Type B pancreatic cell (in vitro differentiated cells): ENCODE measurements at regions not wholly inside any gene's neighbourhood (a gene's known extent, or its start where the extent isn't known, plus 50 kb on each side); places are given as distances from the start of the nearest gene placed in this dataset.

Experiments used
- DNase-seq: peaks from one replicate; pipeline ENCODE4 v3.0.0; 2021; ENCODE audit warnings: mixed read lengths; ENCODE audit not compliant: unreplicated experiment; ENCODE audit errors: extremely low spot score
- H3K27ac Mint-ChIP-seq: 2 replicates; pipeline ENCODE4 v1.8.0; 2021; ENCODE audit warnings: mild to moderate bottlenecking, mixed read lengths
- H3K27me3 Mint-ChIP-seq: 2 replicates; pipeline ENCODE4 v1.8.0; 2021; ENCODE audit warnings: mixed read lengths
- H3K36me3 Mint-ChIP-seq: 2 replicates; pipeline ENCODE4 v1.8.0; 2021; ENCODE audit warnings: mixed read lengths
- H3K4me1 Mint-ChIP-seq: one replicate; pipeline ENCODE4 v1.8.0; 2021; ENCODE audit warnings: mixed read lengths; ENCODE audit not compliant: unreplicated experiment
- H3K4me3 Mint-ChIP-seq: 2 replicates; pipeline ENCODE4 v1.8.0; 2021; ENCODE audit warnings: mild to moderate bottlenecking, mixed read lengths
- H3K9me3 Mint-ChIP-seq: 2 replicates; pipeline ENCODE4 v1.8.0; 2021; ENCODE audit warnings: mixed read lengths
- TF ChIP-seq, protein P1 (sequence below): fragments of 200-600 bp; sonication (generic); conservative IDR thresholded peaks from 2 replicates; pipeline ENCODE4 v1.5.0; 2021; ENCODE audit warnings: antibody characterized with exemption, mild to moderate bottlenecking

- no peak for DNase-seq
- H3K27ac Mint-ChIP-seq = no peak overlapping the region
- no peaks in the 10 kb centered on the region for H3K4me1 Mint-ChIP-seq
- TF ChIP-seq, protein P1, sequence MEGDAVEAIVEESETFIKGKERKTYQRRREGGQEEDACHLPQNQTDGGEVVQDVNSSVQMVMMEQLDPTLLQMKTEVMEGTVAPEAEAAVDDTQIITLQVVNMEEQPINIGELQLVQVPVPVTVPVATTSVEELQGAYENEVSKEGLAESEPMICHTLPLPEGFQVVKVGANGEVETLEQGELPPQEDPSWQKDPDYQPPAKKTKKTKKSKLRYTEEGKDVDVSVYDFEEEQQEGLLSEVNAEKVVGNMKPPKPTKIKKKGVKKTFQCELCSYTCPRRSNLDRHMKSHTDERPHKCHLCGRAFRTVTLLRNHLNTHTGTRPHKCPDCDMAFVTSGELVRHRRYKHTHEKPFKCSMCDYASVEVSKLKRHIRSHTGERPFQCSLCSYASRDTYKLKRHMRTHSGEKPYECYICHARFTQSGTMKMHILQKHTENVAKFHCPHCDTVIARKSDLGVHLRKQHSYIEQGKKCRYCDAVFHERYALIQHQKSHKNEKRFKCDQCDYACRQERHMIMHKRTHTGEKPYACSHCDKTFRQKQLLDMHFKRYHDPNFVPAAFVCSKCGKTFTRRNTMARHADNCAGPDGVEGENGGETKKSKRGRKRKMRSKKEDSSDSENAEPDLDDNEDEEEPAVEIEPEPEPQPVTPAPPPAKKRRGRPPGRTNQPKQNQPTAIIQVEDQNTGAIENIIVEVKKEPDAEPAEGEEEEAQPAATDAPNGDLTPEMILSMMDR = no peak
- H3K36me3 Mint-ChIP-seq = no peaks in the 10 kb centered on the region
- no peaks in the 10 kb centered on the region for H3K27me3 Mint-ChIP-seq
- no peak overlapping the region for H3K4me3 Mint-ChIP-seq
- H3K9me3 Mint-ChIP-seq = peaks cover 4% of the 10 kb centered on the region
Observed at GRCh38 chr1:224486801-224487583, 52.4 kb upstream of the WDR26 start.

GRCh38 chr1:224488806-224489499 is 54.4 kb upstream of the WDR26 start:
- Mint-ChIP-seq H3K4me1 (peaks cover 5% of the 10 kb centered on the region), H3K36me3 (no peaks in the 10 kb centered on the region), H3K27ac (no peak overlapping the region), H3K4me3 (no peak overlapping the region), H3K27me3 (no peaks in the 10 kb centered on the region), H3K9me3 (no peaks in the 10 kb centered on the region)
- TF ChIP-seq, protein P1 = no peak
- DNase-seq = no peak

GRCh38 chr1:224489534-224490365 is 55.2 kb upstream of the WDR26 start:
- TF ChIP-seq, protein P1 = no peak
- no peaks in the 10 kb centered on the region for H3K9me3 Mint-ChIP-seq

GRCh38 chr1:224490549-224491537 is 56.2 kb upstream of the WDR26 start:
- H3K9me3 Mint-ChIP-seq = no peaks in the 10 kb centered on the region
- no peak for DNase-seq
- no peak overlapping the region for H3K27ac Mint-ChIP-seq
- peaks cover 10% of the 10 kb centered on the region for H3K4me1 Mint-ChIP-seq
- H3K36me3 Mint-ChIP-seq = no peaks in the 10 kb centered on the region
- TF ChIP-seq, protein P1 = no peak
- no peaks in the 10 kb centered on the region for H3K27me3 Mint-ChIP-seq
- no peak overlapping the region for H3K4me3 Mint-ChIP-seq

More at GRCh38 chr1:224489534-224490365, 55.2 kb upstream of the WDR26 start:
- Mint-ChIP-seq H3K27ac (no peak overlapping the region), H3K4me3 (no peak overlapping the region), H3K27me3 (no peaks in the 10 kb centered on the region), H3K36me3 (no peaks in the 10 kb centered on the region), H3K4me1 (peaks cover 5% of the 10 kb centered on the region)
- DNase-seq = no peak

DNA sequence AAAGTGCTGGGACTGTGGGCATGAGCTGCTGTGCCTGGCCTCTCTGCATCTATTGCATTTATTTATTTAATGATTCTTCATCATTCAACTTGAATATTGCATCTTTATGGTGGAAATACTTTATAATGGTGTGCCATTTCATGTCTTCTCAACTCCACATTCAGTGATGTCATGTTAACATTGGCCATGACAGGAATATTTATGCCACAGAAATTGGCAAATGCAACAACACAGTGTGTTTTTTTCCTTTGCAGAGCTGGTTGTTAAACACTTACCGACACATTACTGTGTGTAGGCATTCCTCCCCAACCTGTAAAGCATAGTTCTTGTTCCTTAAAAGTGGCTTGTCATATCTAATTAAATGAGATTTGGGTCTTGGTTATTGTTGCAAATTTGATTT is 57.4 kb upstream of the WDR26 start:
- Mint-ChIP-seq H3K27me3 (no peaks in the 10 kb centered on the region), H3K9me3 (peaks cover 5% of the 10 kb centered on the region), H3K4me3 (no peak overlapping the region), H3K27ac (no peak overlapping the region), H3K36me3 (peaks cover 3% of the 10 kb centered on the region), H3K4me1 (peaks cover 10% of the 10 kb centered on the region)
- DNase-seq = no peak
- TF ChIP-seq, protein P1 = no peak
